SK-N-SH (cell line): ENCODE measurements at regions not wholly inside any gene's neighbourhood (a gene's known extent, or its start where the extent isn't known, plus 50 kb on each side); places are given as distances from the start of the nearest gene placed in this dataset.

ENCODE experiments used
- CTCF ChIA-PET: fragments of 300-600, 350-600 bp; formaldehyde crosslinking; extraction: SDS; loops from one replicate; lab custom pipeline; 2021; lab: Yijun Ruan, JAX
- POLR2A ChIA-PET: fragments of 350-600 bp; sonication (Branson Sonifier 250); formaldehyde crosslinking; extraction: SDS; loops from one replicate; lab custom pipeline; 2020; ENCODE audit warnings: antibody characterized with exemption, inconsistent platforms; lab: Yijun Ruan, JAX
- DNase-seq: peaks from one replicate; pipeline ENCODE4 v3.0.0; 2012
- H2AFZ ChIP-seq: fragments of 200-600 bp; sonication (generic); 2 replicates; pipeline ENCODE4 v1.8.1; 2016; ENCODE audit warnings: antibody characterized with exemption, mild to moderate bottlenecking, low read depth
- H3F3A ChIP-seq: fragments of 200-600 bp; sonication (generic); replicated peaks from 2 replicates; pipeline ENCODE3; 2016; ENCODE audit warnings: antibody characterized with exemption, mild to moderate bottlenecking; ENCODE audit not compliant: insufficient read depth
- H3K27ac ChIP-seq, 2 experiments: fragments of 200-500 bp in 1 of 2; fragments of 200-600 bp in 1 of 2; sonication (Bioruptor generic) in 1 of 2; sonication (generic), shearing (Covaris generic) in 1 of 2; 2 replicates each; pipeline versions ENCODE4 v1.5.1 to v1.6.1; 2014 to 2016; ENCODE audit warnings: low read depth in 2 of 2, inconsistent platforms in 1 of 2, low read length in 1 of 2, mild to moderate bottlenecking in 1 of 2, mixed read lengths in 1 of 2
- H3K27me3 ChIP-seq: fragments of 200-600 bp; sonication (generic), shearing (Covaris generic); 2 replicates; pipeline ENCODE4 v1.6.1; 2016; ENCODE audit warnings: mixed run types; ENCODE audit not compliant: insufficient read depth
- H3K36me3 ChIP-seq, 2 experiments: fragments of 200-500 bp in 1 of 2; fragments of 200-600 bp in 1 of 2; sonication (Bioruptor generic) in 1 of 2; sonication (generic) in 1 of 2; replicated peaks in 1 of 2; 2 replicates each; pipeline versions ENCODE3 to v1.5.1; 2014 to 2016; ENCODE audit warnings: low read length in 1 of 2, mild to moderate bottlenecking in 1 of 2; ENCODE audit not compliant: insufficient read depth in 2 of 2, control insufficient read depth in 1 of 2
- H3K4me1 ChIP-seq, 2 experiments: fragments of 200-500 bp in 1 of 2; fragments of 200-600 bp in 1 of 2; sonication (Bioruptor generic) in 1 of 2; sonication (generic), shearing (Covaris generic) in 1 of 2; 2 replicates each; pipeline versions ENCODE4 v1.5.1 to v1.6.1; 2014 to 2016; ENCODE audit warnings: low read depth in 1 of 2, low read length in 1 of 2, mixed run types in 1 of 2; ENCODE audit not compliant: insufficient read depth in 2 of 2, control insufficient read depth in 1 of 2
- H3K4me2 ChIP-seq: fragments of 200-600 bp; sonication (generic), shearing (Covaris generic); 2 replicates; pipeline ENCODE4 v1.6.1; 2017; ENCODE audit warnings: mixed run types
- H3K4me3 ChIP-seq, 2 experiments: fragments of 200-500 bp in 1 of 2; fragments of 200-600 bp in 1 of 2; sonication (Bioruptor generic) in 1 of 2; sonication (generic), shearing (Covaris generic) in 1 of 2; 2 replicates each; pipeline versions ENCODE4 v1.5.1 to v1.8.1; 2014 to 2016; ENCODE audit warnings: low read depth in 2 of 2, inconsistent platforms in 1 of 2, low read length in 1 of 2, mild to moderate bottlenecking in 1 of 2, mixed read lengths in 1 of 2, moderate library complexity in 1 of 2
- H3K79me2 ChIP-seq: fragments of 200-600 bp; sonication (generic); 2 replicates; pipeline ENCODE4 v1.8.1; 2017; ENCODE audit warnings: mild to moderate bottlenecking; ENCODE audit not compliant: insufficient read depth
- H3K9ac ChIP-seq: fragments of 200-600 bp; sonication (generic); 2 replicates; pipeline ENCODE4 v1.6.1; 2017; ENCODE audit warnings: mixed run types
- H3K9me2 ChIP-seq: fragments of 200-600 bp; sonication (generic); 2 replicates; pipeline ENCODE4 v1.6.1; 2017; ENCODE audit warnings: mixed run types
- H3K9me3 ChIP-seq: fragments of 200-600 bp; sonication (generic); 2 replicates; pipeline ENCODE4 v1.6.1; 2017; ENCODE audit warnings: mixed run types, mild to moderate bottlenecking, moderate library complexity
- H4K20me1 ChIP-seq: fragments of 200-600 bp; sonication (generic); 2 replicates; pipeline ENCODE4 v1.6.1; 2017; ENCODE audit warnings: mild to moderate bottlenecking, mixed run types; ENCODE audit not compliant: insufficient read depth
- CHD2 ChIP-seq: fragments of 150-350 bp; IDR thresholded peaks from 2 replicates; pipeline ENCODE4 v1.6.1; 2018; ENCODE audit warnings: low read length; ENCODE audit not compliant: partially characterized antibody
- EZH2phosphoT487 ChIP-seq: fragments of 200-600 bp; sonication (generic); IDR thresholded peaks from 2 replicates; pipeline ENCODE4 v1.6.1; 2017; ENCODE audit warnings: low read depth, mixed run types, mild to moderate bottlenecking, antibody characterized with exemption, moderate library complexity, borderline replicate concordance
- FOSL2 ChIP-seq: IDR thresholded peaks from 2 replicates; pipeline ENCODE4 v1.4.0; 2012; ENCODE audit warnings: low read depth, mild to moderate bottlenecking, moderate library complexity, borderline replicate concordance
- FOXJ3 ChIP-seq: sonication (generic); formaldehyde crosslinking; IDR thresholded peaks from 2 replicates; pipeline ENCODE4 v1.5.1; 2020; ENCODE audit warnings: mild to moderate bottlenecking, missing genetic modification reagents
- MAX ChIP-seq: IDR thresholded peaks from 2 replicates; pipeline ENCODE4 v1.4.0; 2012; ENCODE audit warnings: low read depth
- NFIC ChIP-seq: IDR thresholded peaks from 2 replicates; pipeline ENCODE4 v1.4.0; 2012; ENCODE audit warnings: borderline replicate concordance
- RAD21 ChIP-seq: IDR thresholded peaks from 2 replicates; pipeline ENCODE4 v1.6.1; 2012; ENCODE audit warnings: mild to moderate bottlenecking, low read length
- RXRA ChIP-seq: IDR thresholded peaks from 2 replicates; pipeline ENCODE4 v1.4.0; 2012; ENCODE audit warnings: low read depth, mild to moderate bottlenecking, borderline replicate concordance
- SMC3 ChIP-seq: IDR thresholded peaks from 2 replicates; pipeline ENCODE4 v1.6.1; 2012; ENCODE audit warnings: low read depth, low read length, improper control_type of control experiment
- TEAD4 ChIP-seq: IDR thresholded peaks from 2 replicates; pipeline ENCODE4 v1.4.0; 2012; ENCODE audit warnings: mild to moderate bottlenecking, borderline replicate concordance; ENCODE audit not compliant: insufficient read depth
- WGBS: methylation state at CpG from one replicate; pipeline ENCODE4 v1.1.6; 2017; ENCODE audit warnings: low lambda C conversion rate; 5-methylcytosine and 5-hydroxymethylcytosine counted together
- TF ChIP-seq, protein P1 (sequence below): IDR thresholded peaks from 2 replicates; pipeline ENCODE4 v1.4.0; 2012; ENCODE audit warnings: low read depth, borderline replicate concordance
- TF ChIP-seq, protein P2 (sequence below): fragments of 200-600 bp; sonication (generic); IDR thresholded peaks from 2 replicates; pipeline ENCODE4 v1.6.1; 2017; ENCODE audit warnings: antibody characterized with exemption, mild to moderate bottlenecking, moderate library complexity

DNA sequence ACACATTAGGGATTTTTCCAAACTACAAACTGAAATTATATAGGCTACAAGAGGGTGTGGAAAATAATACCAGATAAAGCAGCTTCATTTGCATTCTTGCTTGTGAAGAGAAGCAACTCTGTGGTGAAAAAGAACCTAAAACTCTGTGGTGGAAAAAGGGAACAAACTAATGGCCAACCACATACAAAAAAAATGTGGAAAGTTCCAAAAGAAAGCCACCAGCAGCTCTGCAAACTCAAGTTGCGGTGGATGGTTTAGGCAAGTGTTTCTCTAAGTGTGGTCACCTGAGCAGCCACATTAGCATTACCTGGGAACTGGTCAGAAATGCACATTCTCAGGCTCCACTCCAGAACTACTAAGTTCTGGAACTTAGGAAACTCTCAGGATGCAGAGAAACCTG lies 586.4 kb downstream of the ACTL7B start:
- H3K27ac ChIP-seq: no peak overlapping the region
- no peaks in the 10 kb centered on the region; the same call in 1 of the 2 replicates for H3K27me3 ChIP-seq
- TF ChIP-seq, protein P1, sequence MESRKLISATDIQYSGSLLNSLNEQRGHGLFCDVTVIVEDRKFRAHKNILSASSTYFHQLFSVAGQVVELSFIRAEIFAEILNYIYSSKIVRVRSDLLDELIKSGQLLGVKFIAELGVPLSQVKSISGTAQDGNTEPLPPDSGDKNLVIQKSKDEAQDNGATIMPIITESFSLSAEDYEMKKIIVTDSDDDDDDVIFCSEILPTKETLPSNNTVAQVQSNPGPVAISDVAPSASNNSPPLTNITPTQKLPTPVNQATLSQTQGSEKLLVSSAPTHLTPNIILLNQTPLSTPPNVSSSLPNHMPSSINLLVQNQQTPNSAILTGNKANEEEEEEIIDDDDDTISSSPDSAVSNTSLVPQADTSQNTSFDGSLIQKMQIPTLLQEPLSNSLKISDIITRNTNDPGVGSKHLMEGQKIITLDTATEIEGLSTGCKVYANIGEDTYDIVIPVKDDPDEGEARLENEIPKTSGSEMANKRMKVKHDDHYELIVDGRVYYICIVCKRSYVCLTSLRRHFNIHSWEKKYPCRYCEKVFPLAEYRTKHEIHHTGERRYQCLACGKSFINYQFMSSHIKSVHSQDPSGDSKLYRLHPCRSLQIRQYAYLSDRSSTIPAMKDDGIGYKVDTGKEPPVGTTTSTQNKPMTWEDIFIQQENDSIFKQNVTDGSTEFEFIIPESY: no peak
- TF ChIP-seq MAX (no peak), CHD2 (no peak), SMC3 (no peak), NFIC (no peak)
- H3K9ac ChIP-seq: no peak overlapping the region
- H3K9me2 ChIP-seq: no peaks in the 10 kb centered on the region
- no peaks in the 10 kb centered on the region for H3K79me2 ChIP-seq
- H3K4me3 ChIP-seq: no peak overlapping the region
- no peak for DNase-seq
- no peaks in the 10 kb centered on the region; a peak in 1 of 4 replicates for H3K4me1 ChIP-seq
- H3F3A ChIP-seq: no peaks in the 10 kb centered on the region
- ChIA-PET CTCF (interaction anchor here (1.0 kb wide), 1 partner anchor 785 kb away, joined by 3 read pairs; no protein-coding TSS in a partner anchor), POLR2A (no interaction called here)
- H3K4me2 ChIP-seq: no peak overlapping the region
- H3K9me3 ChIP-seq: no peaks in the 10 kb centered on the region
- no peaks in the 10 kb centered on the region for H4K20me1 ChIP-seq
- no peak overlapping the region for H2AFZ ChIP-seq
- no peaks in the 10 kb centered on the region for H3K36me3 ChIP-seq
- whole genome bisulfite sequencing: 38% methylated on average over 1 of the region's 1 CpG

DNA sequence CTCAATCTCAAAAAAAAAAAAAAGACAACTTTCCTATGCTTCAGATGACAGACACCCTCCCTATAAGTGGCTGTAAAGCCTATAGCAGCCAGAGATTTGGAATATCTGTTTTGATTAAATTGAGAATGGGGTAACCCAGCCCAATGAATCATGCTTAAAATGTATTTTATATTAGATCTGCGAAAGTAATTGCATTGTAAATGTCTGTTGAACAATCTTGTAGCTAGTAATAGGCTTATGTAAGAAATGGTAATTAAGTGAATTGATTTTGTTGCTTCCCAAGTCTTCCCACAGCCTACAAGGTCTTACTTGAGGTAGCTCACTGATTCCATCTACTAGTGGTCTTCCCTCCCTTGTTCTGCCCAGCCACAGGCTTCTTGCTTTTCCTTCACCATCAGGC lies 590.7 kb downstream of the ACTL7B start:
- Histone ChIP-seq H3K9ac (no peak overlapping the region), H3K27me3 (no peaks in the 10 kb centered on the region; the same call in 1 of the 2 replicates), H3K79me2 (no peaks in the 10 kb centered on the region), H3K36me3 (no peaks in the 10 kb centered on the region), H3K4me3 (no peak overlapping the region), H4K20me1 (no peaks in the 10 kb centered on the region), H3K4me2 (no peak overlapping the region), H2AFZ (no peak overlapping the region), H3K9me3 (no peaks in the 10 kb centered on the region), H3F3A (no peaks in the 10 kb centered on the region), H3K4me1 (no peaks in the 10 kb centered on the region), H3K9me2 (no peaks in the 10 kb centered on the region), H3K27ac (no peak overlapping the region)
- WGBS: 14% methylated on average over 1 of the region's 1 CpG
- no peak for DNase-seq
- TF ChIP-seq FOSL2 (no peak), TEAD4 (no peak), EZH2phosphoT487 (no peak), FOXJ3 (CRISPR knock-in tag) (no peak), RAD21 (no peak), RXRA (no peak)
- TF ChIP-seq, protein P2, sequence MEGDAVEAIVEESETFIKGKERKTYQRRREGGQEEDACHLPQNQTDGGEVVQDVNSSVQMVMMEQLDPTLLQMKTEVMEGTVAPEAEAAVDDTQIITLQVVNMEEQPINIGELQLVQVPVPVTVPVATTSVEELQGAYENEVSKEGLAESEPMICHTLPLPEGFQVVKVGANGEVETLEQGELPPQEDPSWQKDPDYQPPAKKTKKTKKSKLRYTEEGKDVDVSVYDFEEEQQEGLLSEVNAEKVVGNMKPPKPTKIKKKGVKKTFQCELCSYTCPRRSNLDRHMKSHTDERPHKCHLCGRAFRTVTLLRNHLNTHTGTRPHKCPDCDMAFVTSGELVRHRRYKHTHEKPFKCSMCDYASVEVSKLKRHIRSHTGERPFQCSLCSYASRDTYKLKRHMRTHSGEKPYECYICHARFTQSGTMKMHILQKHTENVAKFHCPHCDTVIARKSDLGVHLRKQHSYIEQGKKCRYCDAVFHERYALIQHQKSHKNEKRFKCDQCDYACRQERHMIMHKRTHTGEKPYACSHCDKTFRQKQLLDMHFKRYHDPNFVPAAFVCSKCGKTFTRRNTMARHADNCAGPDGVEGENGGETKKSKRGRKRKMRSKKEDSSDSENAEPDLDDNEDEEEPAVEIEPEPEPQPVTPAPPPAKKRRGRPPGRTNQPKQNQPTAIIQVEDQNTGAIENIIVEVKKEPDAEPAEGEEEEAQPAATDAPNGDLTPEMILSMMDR: no peak
- TF ChIP-seq, protein P1: no peak
- ChIA-PET POLR2A (no interaction called here), CTCF (no interaction called here)
